Heart left ventricle (tissue), 13 donors: ENCODE measurements at regions not wholly inside any gene's neighbourhood (a gene's known extent, or its start where the extent isn't known, plus 50 kb on each side); places are given as distances from the start of the nearest gene placed in this dataset.

Source experiments
- CTCF ChIP-seq, 12 donors: fragments of 200-600 bp; sonication (generic) in 4 of 12; IDR thresholded peaks; one replicate each; pipeline versions ENCODE4 v1.5.0 to v1.8.0; 2018 to 2022; ENCODE audit warnings: antibody characterized with exemption in 12 of 12, mild to moderate bottlenecking in 5 of 12
- POLR2A ChIP-seq, 2 donors: fragments of 450-650 bp; IDR thresholded peaks; one replicate each; pipeline ENCODE4 v1.6.1; 2017; ENCODE audit warnings: antibody characterized with exemption in 2 of 2, mild to moderate bottlenecking in 2 of 2, moderate library complexity in 2 of 2
- donor health status: ischemic (EF 13 %, LVEDD 7.1; RV severe dilation, severe dysfunction).
- donor health status: DM: no; HTN: yes; CAD: no.
- donor health status: DM: no; HTN: no; CAD: no.
- donor health status: ischemic (EF 25% LVEDD 6.9; RV normal size, moderate dysfunction).
- donor health status: ischemic (EF 25% LVEDD 5.7; RV mildly dilated, moderate dysfunction).
- donor health status: ischemic (EF 35%, LVEDD 5.7; RV mildly dilated, moderate dysfunction).
- donor health status: nonischemic (EF 11% LVEDD 7.7; RV severe dilation, severe dysfunction).
- donor health status: DM: yes; HTN: yes; CAD: no.
- donor health status: PGD.
- donor health status: ischemic (EF 29% LVEDD 5.4; RV normal size, mild dysfunction).
- donor health status: nonischemic (EF 23%, LVEDD 6.1; RV moderate dilation, normal function).

- TF ChIP-seq CTCF (IDR thresholded peaks at IDR 0.05) (no peak), POLR2A (IDR thresholded peaks at IDR 0.05) (no peak)
Observed at GRCh38 chr5:103498800-103499551, 63.6 kb downstream of the NUDT12 start.
